SIG-M5 treated with dmso at 0.1 percent for 504 hours (cell line): ENCODE measurements at regions not wholly inside any gene's neighbourhood (a gene's known extent, or its start where the extent isn't known, plus 50 kb on each side); places are given as distances from the start of the nearest gene placed in this dataset.
"Not testable (repeated sequence)": the region's sequence is repeated elsewhere in the genome, so short reads cannot be mapped to it uniquely, and the experiment has no call there.

Source experiments
- DNase-seq: peaks from one replicate; lab custom pipeline; 2025; ENCODE audit not compliant: unreplicated experiment; lab: John Stamatoyannopoulos, UW

GRCh38 chr3:64392001-64392400 lies 166.7 kb upstream of the PRICKLE2 start:
- no peak for DNase-seq

- no peak for DNase-seq
These were observed 165.6 kb upstream of the PRICKLE2 start for GRCh38 chr3:64390893-64391292.

GRCh38 chr3:64388886-64389285 lies 163.6 kb upstream of the PRICKLE2 start:
- DNase-seq, result no peak

- DNase-seq, result no peak
These were observed 162.4 kb upstream of the PRICKLE2 start for GRCh38 chr3:64387688-64388087.

- DNase-seq, result no peak
These were observed 160.0 kb upstream of the PRICKLE2 start for GRCh38 chr3:64385277-64385676.

GRCh38 chr3:64384561-64384960 lies 159.3 kb upstream of the PRICKLE2 start:
- no peak for DNase-seq

- no peak for DNase-seq
These were observed 156.9 kb upstream of the PRICKLE2 start for GRCh38 chr3:64382153-64382552.

GRCh38 chr3:64381367-64381766 lies 156.1 kb upstream of the PRICKLE2 start:
- no peak for DNase-seq

- DNase-seq, result no peak
These were observed 155.3 kb upstream of the PRICKLE2 start for GRCh38 chr3:64380546-64380945.

- DNase-seq, result no peak
These were observed 154.0 kb upstream of the PRICKLE2 start for GRCh38 chr3:64379221-64379620.

GRCh38 chr3:64377942-64378341 lies 152.7 kb upstream of the PRICKLE2 start:
- no peak for DNase-seq

GRCh38 chr3:64375737-64376136 lies 150.5 kb upstream of the PRICKLE2 start:
- no peak for DNase-seq

GRCh38 chr3:64369390-64369789 lies 144.1 kb upstream of the PRICKLE2 start:
- DNase-seq, result no peak

GRCh38 chr3:64368257-64369020 lies 143.2 kb upstream of the PRICKLE2 start:
- DNase-seq, result no peak

- no peak for DNase-seq
These were observed 140.6 kb upstream of the PRICKLE2 start for GRCh38 chr3:64365877-64366276.

GRCh38 chr3:64363842-64364241 lies 138.6 kb upstream of the PRICKLE2 start:
- DNase-seq, result no peak

GRCh38 chr3:64361962-64362735 lies 136.9 kb upstream of the PRICKLE2 start:
- DNase-seq, result no peak

- DNase-seq, result not testable (repeated sequence)
These were observed 135.8 kb upstream of the PRICKLE2 start for GRCh38 chr3:64361036-64361435.

- no peak for DNase-seq
These were observed 135.0 kb upstream of the PRICKLE2 start for GRCh38 chr3:64360280-64360679.

- DNase-seq, result no peak
These were observed 134.5 kb upstream of the PRICKLE2 start for GRCh38 chr3:64359735-64360134.

- no peak for DNase-seq
These were observed 133.6 kb upstream of the PRICKLE2 start for GRCh38 chr3:64358853-64359252.

GRCh38 chr3:64358176-64358575 lies 132.9 kb upstream of the PRICKLE2 start:
- DNase-seq, result no peak
